Body of pancreas (tissue), 4 donors: ENCODE measurements at regions not wholly inside any gene's neighbourhood (a gene's known extent, or its start where the extent isn't known, plus 50 kb on each side); places are given as distances from the start of the nearest gene placed in this dataset.
A peak's percentile ranks its signal among the peaks of the same experiment; 100 is the strongest.
"Not testable (repeated sequence)": the region's sequence is repeated elsewhere in the genome, so short reads cannot be mapped to it uniquely, and the experiment has no call there.

Experiments used
- ATAC-seq: fragments of 150-250 bp; one replicate; pipeline ENCODE4 v1.9.1; 2016
- DNase-seq, 4 donors: peaks; one replicate each; pipeline ENCODE4 v3.0.0-alpha.2; 2019
- H3K27ac ChIP-seq, 4 donors: fragments of 200-600 bp; sonication (generic); 1 replicate in 3 of 4; 2 replicates in 1 of 4; pipeline versions ENCODE4 v1.5.1 to v1.6.1; 2016 to 2019; ENCODE audit warnings: mild to moderate bottlenecking in 1 of 4, mixed read lengths in 1 of 4, moderate library complexity in 1 of 4
- H3K27me3 ChIP-seq, 2 donors: fragments of 200-600 bp; sonication (generic); one replicate each; pipeline ENCODE4 v1.6.0; 2016; ENCODE audit warnings: mild to moderate bottlenecking in 1 of 2
- H3K36me3 ChIP-seq, 2 donors: fragments of 200-600 bp; sonication (generic); replicated peaks in 1 of 2; 2 replicates each; pipeline ENCODE4 v1.5.1; 2016; ENCODE audit warnings: low read depth in 2 of 2; ENCODE audit not compliant: insufficient read depth in 1 of 2
- H3K4me1 ChIP-seq: fragments of 200-600 bp; sonication (generic); one replicate; pipeline ENCODE4 v1.6.0; 2016
- H3K4me3 ChIP-seq, 2 donors: fragments of 200-600 bp; sonication (generic); 1 replicate in 1 of 2; 2 replicates in 1 of 2; pipeline ENCODE4 v1.5.1; 2016 to 2019
- H3K9me3 ChIP-seq, 3 donors: fragments of 200-600 bp; sonication (generic); 1 replicate in 2 of 3; 2 replicates in 1 of 3; pipeline ENCODE4 v1.5.1; 2016
- WGBS, 2 donors: methylation state at CpG; one replicate each; pipeline ENCODE4 v1.1.5; 2017; 5-methylcytosine and 5-hydroxymethylcytosine counted together
- intact Hi-C: fragments of 100-400 bp; cut with DNase I; formaldehyde crosslinking; loops from one replicate; pipeline ENCODE4 v1.15.1; 2023
- TF ChIP-seq, protein P1 (sequence below), 7 experiments: fragments of 450-650 bp in 4 of 7; fragments of 200-600 bp in 3 of 7; sonication (generic) in 3 of 7; IDR thresholded peaks; one replicate each; pipeline ENCODE4 v1.5.1; 2016 to 2019; ENCODE audit warnings: antibody characterized with exemption in 7 of 7

DNA sequence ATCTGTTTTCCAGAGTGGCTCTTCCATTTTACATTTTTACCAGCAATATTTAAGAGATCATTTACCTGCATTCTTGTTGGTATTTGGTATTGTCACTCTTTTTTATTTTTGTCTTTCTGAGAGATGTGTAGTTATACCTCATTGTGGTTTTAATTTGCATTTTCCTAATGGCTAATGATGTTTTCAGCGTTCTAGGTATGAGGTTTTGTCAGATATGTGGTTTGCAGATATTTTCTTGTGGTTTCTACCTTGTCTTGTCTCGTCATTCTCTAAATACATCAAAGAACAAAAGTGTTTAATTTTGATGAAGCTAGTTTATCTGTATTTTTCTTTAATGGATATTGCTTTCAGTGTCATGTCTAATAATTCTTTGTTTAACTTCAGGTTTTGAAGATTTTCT is 110.9 kb upstream of the PLGLB1 start:
- H3K36me3 ChIP-seq, intact Hi-C loops, H3K27me3 ChIP-seq, H3K9me3 ChIP-seq, H3K4me3 ChIP-seq, DNase-seq, H3K27ac ChIP-seq, ATAC-seq, H3K4me1 ChIP-seq: not testable (repeated sequence)
- 73 to 89% methylated on average over 1 of the region's 2 CpGs for WGBS, 2 donors

DNA sequence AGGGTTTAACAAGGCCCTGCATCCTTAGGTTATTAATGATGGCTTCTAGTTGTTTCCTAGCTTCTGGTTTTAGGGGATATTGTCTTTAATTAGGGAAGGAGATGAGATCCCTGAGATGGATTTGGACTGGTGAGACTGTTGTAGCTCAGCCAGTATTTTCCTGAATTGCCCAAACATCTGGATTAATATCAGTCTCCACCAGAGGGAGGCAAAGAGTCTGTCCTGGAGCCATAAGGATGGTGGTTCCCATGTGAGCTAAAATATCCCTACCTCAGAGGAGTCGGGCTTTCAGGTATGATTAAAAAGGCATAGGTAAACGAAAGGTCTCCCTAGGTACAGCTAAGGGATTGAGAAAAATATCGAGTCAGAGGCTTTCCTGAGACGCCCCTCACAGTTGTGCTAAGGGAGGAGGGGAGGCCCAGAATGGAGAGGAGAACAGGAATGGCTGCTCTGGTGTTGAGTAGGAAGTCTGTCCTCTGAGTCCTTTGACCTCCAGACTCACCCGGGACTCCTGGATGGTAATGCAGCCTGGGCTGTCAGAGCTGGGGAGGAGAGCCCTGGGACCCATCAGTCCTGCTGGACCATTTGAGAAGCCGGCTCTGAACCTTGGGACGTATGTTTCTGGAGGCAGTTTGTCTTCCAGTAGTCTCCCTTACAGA is 130.3 kb upstream of the PLGLB1 start:
- intact Hi-C loops, H3K27ac ChIP-seq, DNase-seq, H3K27me3 ChIP-seq, H3K4me1 ChIP-seq, H3K4me3 ChIP-seq, H3K36me3 ChIP-seq, H3K9me3 ChIP-seq: not testable (repeated sequence)
- peak; percentile 59 for ATAC-seq
- WGBS, 2 donors, result no CpG with 5 or more reads among the region's 7 CpGs

DNA sequence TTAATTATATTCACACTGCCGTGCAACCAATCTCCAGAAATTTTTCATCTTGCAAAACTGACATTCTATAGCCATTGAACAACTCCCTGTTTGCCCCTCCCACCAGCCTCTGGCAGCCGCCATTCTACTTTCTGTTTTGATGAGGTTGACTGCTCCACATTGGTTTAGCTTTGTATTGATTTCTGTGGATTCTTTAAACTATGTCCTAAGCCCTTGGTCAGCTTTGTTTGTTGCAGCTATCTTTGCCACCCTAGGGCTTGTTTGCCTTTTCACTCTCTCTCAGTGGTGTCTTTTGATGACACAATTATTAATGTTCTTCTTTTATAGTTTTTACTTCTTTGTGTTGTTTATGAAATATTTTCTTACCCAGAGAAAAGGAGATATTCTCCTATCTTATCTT is 152.8 kb upstream of the PLGLB1 start:
- DNase-seq, H3K9me3 ChIP-seq, H3K36me3 ChIP-seq, H3K27ac ChIP-seq, H3K4me3 ChIP-seq, intact Hi-C loops, H3K27me3 ChIP-seq, ATAC-seq, H3K4me1 ChIP-seq: not testable (repeated sequence)
- WGBS, 2 donors, result 69 to 85% methylated on average over 2 of the region's 2 CpGs

DNA sequence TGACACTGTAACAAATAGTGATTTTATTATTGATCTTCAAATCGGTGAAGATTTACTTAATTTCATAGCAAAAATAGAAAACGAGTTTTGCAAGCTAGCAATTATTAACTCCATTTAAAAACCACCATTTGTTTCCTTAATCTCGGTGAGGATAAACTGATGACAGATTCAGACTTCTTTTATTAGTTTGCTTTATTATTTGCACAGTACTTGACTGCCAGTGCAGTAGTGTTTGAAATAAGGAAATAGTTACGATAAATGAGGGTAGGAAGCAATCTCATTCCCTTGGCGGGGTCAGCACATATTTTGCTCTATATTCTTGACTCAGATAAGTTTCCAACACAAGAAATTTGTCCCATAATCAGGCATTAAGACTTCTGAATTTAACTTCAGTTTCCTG is 161.7 kb upstream of the PLGLB1 start:
- H3K27ac ChIP-seq, H3K9me3 ChIP-seq, H3K36me3 ChIP-seq, H3K4me1 ChIP-seq, intact Hi-C loops, H3K27me3 ChIP-seq, ATAC-seq, DNase-seq, H3K4me3 ChIP-seq: not testable (repeated sequence)
- 25% methylated on average over 1 of the region's 5 CpGs; no CpG with 5 or more reads in 1 of the 2 donors for WGBS, 2 donors

DNA sequence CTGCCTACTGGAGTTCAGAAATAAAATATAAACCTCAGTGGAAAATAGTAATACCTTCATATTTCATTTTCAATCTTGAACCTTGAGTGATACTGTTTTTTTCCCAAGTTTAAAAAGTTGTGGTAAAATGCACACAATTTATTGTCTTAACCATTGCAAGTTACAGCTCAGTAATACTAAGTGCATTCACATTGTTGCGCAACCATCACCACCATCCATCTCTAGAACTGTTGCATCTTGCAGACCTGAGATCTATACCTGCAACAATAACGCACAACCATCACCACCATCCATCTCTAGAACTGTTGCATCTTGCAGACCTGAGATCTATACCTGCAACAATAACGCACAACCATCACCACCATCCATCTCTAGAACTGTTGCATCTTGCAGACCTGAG is 162.6 kb upstream of the PLGLB1 start:
- H3K4me3 ChIP-seq, DNase-seq, H3K4me1 ChIP-seq, H3K27me3 ChIP-seq, H3K36me3 ChIP-seq, H3K27ac ChIP-seq, ATAC-seq, H3K9me3 ChIP-seq, intact Hi-C loops: not testable (repeated sequence)
- WGBS, 2 donors, result 80 to 100% methylated on average over 1 to 2 of the region's 3 CpGs

DNA sequence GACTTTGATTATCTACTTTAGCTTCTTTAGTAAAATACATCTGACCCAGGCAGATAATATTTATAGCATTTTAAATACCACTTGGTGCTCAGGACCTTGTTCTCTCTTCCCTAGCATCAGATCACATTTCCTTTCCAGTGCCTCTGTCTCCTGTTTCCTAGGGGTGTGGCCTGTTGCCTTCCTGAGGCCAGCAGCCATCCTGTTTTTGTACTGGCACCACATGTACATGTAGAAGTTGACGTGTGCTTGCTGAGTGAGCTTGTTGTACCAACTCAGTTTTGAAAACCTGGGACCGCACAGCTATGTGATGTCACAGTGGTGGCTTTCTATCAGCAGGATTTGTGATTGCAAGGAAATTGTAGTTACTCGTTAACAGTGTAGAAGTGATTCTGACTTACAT is 167.6 kb upstream of the PLGLB1 start:
- H3K9me3 ChIP-seq, H3K36me3 ChIP-seq, H3K27me3 ChIP-seq, intact Hi-C loops, H3K4me1 ChIP-seq, H3K4me3 ChIP-seq, DNase-seq, H3K27ac ChIP-seq: not testable (repeated sequence)
- peak; percentile 52 for ATAC-seq
- WGBS, 2 donors, result 38% methylated on average over 1 of the region's 3 CpGs; no CpG with 5 or more reads in 1 of the 2 donors

DNA sequence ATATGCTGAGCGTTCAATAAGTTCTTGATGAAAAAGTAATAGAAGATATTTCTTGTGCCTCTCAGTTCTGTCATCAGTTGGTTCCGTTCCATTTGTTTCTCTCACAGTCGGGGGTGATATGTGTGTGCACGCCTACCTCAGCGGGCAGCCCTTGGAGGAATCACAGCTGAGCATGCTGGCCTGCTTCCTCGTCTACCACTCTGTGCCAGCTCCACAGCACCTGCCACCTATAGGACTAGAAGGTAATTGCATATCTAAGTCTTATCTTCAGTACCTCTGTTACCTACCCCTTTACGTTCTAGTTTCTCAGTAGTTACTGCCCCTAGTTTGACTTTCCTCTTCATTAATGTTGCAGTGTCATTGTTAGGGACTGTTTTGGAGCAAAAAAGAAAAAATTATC is 171.7 kb upstream of the PLGLB1 start:
- H3K27ac ChIP-seq, H3K4me3 ChIP-seq, H3K27me3 ChIP-seq, H3K36me3 ChIP-seq, intact Hi-C loops, DNase-seq, H3K4me1 ChIP-seq, H3K9me3 ChIP-seq: not testable (repeated sequence)
- TF ChIP-seq, protein P1, sequence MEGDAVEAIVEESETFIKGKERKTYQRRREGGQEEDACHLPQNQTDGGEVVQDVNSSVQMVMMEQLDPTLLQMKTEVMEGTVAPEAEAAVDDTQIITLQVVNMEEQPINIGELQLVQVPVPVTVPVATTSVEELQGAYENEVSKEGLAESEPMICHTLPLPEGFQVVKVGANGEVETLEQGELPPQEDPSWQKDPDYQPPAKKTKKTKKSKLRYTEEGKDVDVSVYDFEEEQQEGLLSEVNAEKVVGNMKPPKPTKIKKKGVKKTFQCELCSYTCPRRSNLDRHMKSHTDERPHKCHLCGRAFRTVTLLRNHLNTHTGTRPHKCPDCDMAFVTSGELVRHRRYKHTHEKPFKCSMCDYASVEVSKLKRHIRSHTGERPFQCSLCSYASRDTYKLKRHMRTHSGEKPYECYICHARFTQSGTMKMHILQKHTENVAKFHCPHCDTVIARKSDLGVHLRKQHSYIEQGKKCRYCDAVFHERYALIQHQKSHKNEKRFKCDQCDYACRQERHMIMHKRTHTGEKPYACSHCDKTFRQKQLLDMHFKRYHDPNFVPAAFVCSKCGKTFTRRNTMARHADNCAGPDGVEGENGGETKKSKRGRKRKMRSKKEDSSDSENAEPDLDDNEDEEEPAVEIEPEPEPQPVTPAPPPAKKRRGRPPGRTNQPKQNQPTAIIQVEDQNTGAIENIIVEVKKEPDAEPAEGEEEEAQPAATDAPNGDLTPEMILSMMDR (IDR thresholded peaks at IDR 0.05), result peak in 1 of 7 experiments; percentile 21
- 0 to 13% methylated on average over 1 to 2 of the region's 7 CpGs for WGBS, 2 donors
- ATAC-seq, result peak; percentile 85

DNA sequence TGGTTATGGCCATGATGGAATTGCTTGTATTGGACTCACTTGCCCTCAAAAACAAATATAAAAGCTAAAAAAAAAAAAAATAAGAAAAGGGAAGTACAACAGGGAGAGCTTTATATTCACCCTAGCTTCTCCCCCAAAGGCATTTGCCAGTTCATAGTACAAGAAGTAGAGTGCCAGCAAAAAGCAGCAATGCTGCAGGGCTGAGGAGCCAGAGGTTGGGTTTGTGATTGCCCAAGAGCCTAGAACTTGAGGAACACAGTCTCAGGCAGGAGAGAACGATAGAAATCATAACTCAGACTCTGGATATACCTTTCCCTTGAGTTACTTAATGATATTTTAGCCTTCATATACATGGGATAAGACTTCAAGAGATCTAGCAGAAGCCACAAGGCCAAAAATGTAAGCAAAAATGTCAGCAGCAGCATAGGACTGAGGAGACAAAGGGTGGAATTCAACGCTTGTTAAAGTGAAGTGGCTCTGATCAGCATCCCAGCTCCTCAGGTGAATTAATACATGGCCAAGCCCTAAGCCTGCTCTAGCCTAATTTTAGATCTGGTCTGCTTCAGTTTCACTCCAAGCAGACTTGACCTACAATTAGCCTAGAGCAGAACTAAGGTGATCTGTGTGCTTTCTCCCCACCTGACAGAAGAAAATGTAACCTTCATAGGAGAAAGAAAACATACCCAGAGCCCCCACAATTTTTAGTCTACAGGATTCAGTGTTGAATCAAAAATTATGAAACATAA is 172.8 kb upstream of the PLGLB1 start:
- 60 to 80% methylated on average over 1 of the region's 2 CpGs for WGBS, 2 donors
- H3K27me3 ChIP-seq, H3K27ac ChIP-seq, H3K36me3 ChIP-seq, DNase-seq, H3K9me3 ChIP-seq, ATAC-seq, intact Hi-C loops, H3K4me3 ChIP-seq, H3K4me1 ChIP-seq: not testable (repeated sequence)

DNA sequence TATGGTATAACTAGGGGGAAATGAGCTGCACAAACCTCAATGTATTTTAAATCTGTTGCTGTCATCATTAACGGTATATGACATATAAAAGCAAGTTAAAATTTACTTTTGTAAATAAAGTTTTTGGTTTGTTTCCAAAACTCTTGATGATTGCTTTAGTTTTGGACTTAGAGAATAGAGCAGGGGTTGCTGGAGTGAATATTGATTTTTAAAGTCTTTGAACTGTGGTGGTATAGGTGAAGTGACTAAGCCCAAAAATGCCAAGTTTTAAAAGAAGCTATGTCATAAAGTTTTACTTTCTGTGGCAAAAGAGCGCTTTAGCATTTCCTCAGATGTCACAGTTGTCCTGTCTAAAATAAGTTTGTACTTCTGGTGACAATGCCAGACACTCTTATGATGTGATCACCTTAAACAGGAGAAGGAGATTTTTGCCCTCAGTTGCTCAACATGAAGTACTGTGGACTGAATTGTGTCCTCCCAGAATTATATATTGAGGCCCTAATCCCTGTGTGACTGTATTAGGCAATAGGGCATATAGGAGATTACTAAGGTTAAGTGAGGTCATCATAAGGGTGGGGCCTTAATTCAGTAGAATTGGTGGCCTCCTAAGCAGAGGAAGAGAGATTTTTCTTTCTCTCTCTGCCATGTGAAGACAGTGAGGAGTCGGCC is 175.2 kb upstream of the PLGLB1 start:
- H3K4me3 ChIP-seq, H3K9me3 ChIP-seq, H3K36me3 ChIP-seq, intact Hi-C loops, DNase-seq, ATAC-seq, H3K27ac ChIP-seq, H3K4me1 ChIP-seq, H3K27me3 ChIP-seq: not testable (repeated sequence)
- 60 to 94% methylated on average over 1 to 3 of the region's 3 CpGs for WGBS, 2 donors

DNA sequence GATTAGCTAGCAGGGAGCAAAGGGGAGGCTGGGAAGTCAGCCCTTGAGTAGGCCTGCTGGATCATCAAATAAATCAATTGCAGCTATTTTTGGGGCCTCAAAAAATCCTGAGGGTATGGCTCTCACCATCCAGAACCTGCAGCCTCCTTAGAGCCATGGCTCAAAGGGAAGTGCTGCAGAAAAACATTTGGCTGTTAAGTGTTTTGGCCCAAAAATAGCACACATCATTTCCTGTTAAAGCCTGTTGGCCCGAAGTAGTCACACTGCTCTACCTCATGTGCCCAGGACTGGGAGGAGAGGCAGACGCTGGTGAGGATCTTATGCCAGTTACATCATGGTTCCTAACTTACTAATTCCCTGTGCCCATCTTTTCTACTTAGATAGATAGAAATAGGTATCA is 176.8 kb upstream of the PLGLB1 start:
- H3K27ac ChIP-seq, H3K9me3 ChIP-seq, ATAC-seq, H3K4me3 ChIP-seq, H3K27me3 ChIP-seq, H3K4me1 ChIP-seq, H3K36me3 ChIP-seq, DNase-seq, intact Hi-C loops: not testable (repeated sequence)
- WGBS, 2 donors, result 79 to 81% methylated on average over 2 of the region's 2 CpGs

DNA sequence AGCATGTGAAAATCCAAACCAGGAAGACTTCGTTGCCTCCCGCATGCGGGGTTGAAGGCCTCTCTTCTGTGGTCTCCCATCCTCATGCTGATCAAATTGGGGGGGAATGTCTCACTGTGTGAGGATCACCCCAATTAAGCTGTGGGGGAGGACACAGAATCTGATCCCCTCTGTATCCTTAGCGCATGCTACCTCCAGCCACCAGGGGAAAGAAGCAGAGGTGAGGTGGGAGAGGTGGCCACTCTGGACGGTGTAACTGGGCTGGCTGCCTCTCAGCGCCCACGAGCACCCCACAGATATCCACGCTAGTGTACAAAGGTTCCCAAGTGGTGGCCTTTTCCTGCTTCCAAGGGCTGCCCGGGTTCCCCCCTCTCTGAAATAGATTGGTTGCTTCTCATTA is 177.6 kb upstream of the PLGLB1 start:
- H3K9me3 ChIP-seq, H3K36me3 ChIP-seq, intact Hi-C loops, DNase-seq, H3K4me3 ChIP-seq, H3K4me1 ChIP-seq, H3K27ac ChIP-seq, ATAC-seq, H3K27me3 ChIP-seq: not testable (repeated sequence)
- no CpG with 5 or more reads among the region's 9 CpGs for WGBS, 2 donors
